ENCODE measurements at regions not wholly inside any gene's neighbourhood (a gene's known extent, or its start where the extent isn't known, plus 50 kb on each side); places are given as distances from the start of the nearest gene placed in this dataset.
A peak's percentile ranks its signal among the peaks of the same experiment; 100 is the strongest.

GRCh38 chr2:239845968-239846367 is 179.2 kb downstream of the NDUFA10 start:
- no peak for DNase-seq
- H3K4me1 ChIP-seq: no peaks in the 10 kb centered on the region
- no peak overlapping the region for H3K27ac ChIP-seq
- intact Hi-C loops (cut with DNase I; ENCODE audit: low total_unique reads): no loop called here
- H3K9me3 ChIP-seq: no peaks in the 10 kb centered on the region
- H3K27me3 ChIP-seq: no peaks in the 10 kb centered on the region
- H3K36me3 ChIP-seq (ENCODE audit: low read depth, missing control alignments): no peaks in the 10 kb centered on the region
- H3K4me3 ChIP-seq: no peak overlapping the region
- TF ChIP-seq CTCF (IDR thresholded peaks at IDR 0.05) (no peak), POLR2A (IDR thresholded peaks at IDR 0.05) (no peak)

- WGBS, 2 donors: 81 to 89% methylated on average over 4 to 5 of the region's 5 CpGs
- Histone ChIP-seq H3K4me1 (no peaks in the 10 kb centered on the region), H3K27me3 (no peaks in the 10 kb centered on the region), H3K9me3 (no peaks in the 10 kb centered on the region), H3K4me3 (no peak overlapping the region), H3K36me3 (ENCODE audit: low read depth, missing control alignments) (no peaks in the 10 kb centered on the region), H3K27ac (no peak overlapping the region)
- peak; percentile 6 for DNase-seq
- intact Hi-C loops (cut with DNase I; ENCODE audit: low total_unique reads): no loop called here
- TF ChIP-seq CTCF (IDR thresholded peaks at IDR 0.05) (no peak), POLR2A (IDR thresholded peaks at IDR 0.05) (no peak)
Measured at GRCh38 chr2:239839306-239839705, 185.8 kb downstream of the NDUFA10 start.

- no peak for TF ChIP-seq CTCF (IDR thresholded peaks at IDR 0.05)
- TF ChIP-seq POLR2A (IDR thresholded peaks at IDR 0.05): no peak
- peak; percentile 2 for DNase-seq
- WGBS, 2 donors: 92 to 93% methylated on average over 5 to 7 of the region's 7 CpGs
- Histone ChIP-seq H3K36me3 (ENCODE audit: low read depth, missing control alignments) (no peaks in the 10 kb centered on the region), H3K9me3 (no peaks in the 10 kb centered on the region), H3K4me3 (no peak overlapping the region), H3K27ac (no peak overlapping the region), H3K27me3 (no peaks in the 10 kb centered on the region), H3K4me1 (no peaks in the 10 kb centered on the region)
- intact Hi-C loops (cut with DNase I; ENCODE audit: low total_unique reads): no loop called here
Measured at GRCh38 chr2:239836021-239836765, 188.9 kb downstream of the NDUFA10 start.

GRCh38 chr2:239835056-239835455 is 190.1 kb downstream of the NDUFA10 start:
- 90 to 91% methylated on average over 5 of the region's 5 CpGs for WGBS, 2 donors
- no peak for TF ChIP-seq POLR2A (IDR thresholded peaks at IDR 0.05)
- Histone ChIP-seq H3K4me3 (no peak overlapping the region), H3K9me3 (no peaks in the 10 kb centered on the region), H3K27me3 (no peaks in the 10 kb centered on the region), H3K27ac (no peak overlapping the region), H3K36me3 (ENCODE audit: low read depth, missing control alignments) (no peaks in the 10 kb centered on the region), H3K4me1 (no peaks in the 10 kb centered on the region)
- DNase-seq: peak; percentile 2
- intact Hi-C loops (cut with DNase I; ENCODE audit: low total_unique reads): no loop called here

GRCh38 chr2:239834143-239834542 is 191.0 kb downstream of the NDUFA10 start:
- WGBS, 2 donors: 81 to 88% methylated on average over 8 of the region's 8 CpGs
- DNase-seq: peak; percentile 1
- Histone ChIP-seq H3K4me1 (no peaks in the 10 kb centered on the region), H3K4me3 (no peak overlapping the region), H3K27me3 (no peaks in the 10 kb centered on the region), H3K9me3 (no peaks in the 10 kb centered on the region), H3K36me3 (ENCODE audit: low read depth, missing control alignments) (no peaks in the 10 kb centered on the region), H3K27ac (no peak overlapping the region)
- no peak for TF ChIP-seq POLR2A (IDR thresholded peaks at IDR 0.05)
- TF ChIP-seq CTCF (IDR thresholded peaks at IDR 0.05): no peak
- intact Hi-C loops (cut with DNase I; ENCODE audit: low total_unique reads): no loop called here

Measured in testis (tissue), 2 donors.